H1 (cell line): ENCODE measurements at regions not wholly inside any gene's neighbourhood (a gene's known extent, or its start where the extent isn't known, plus 50 kb on each side); places are given as distances from the start of the nearest gene placed in this dataset.

Source experiments
- KDM5A ChIP-seq: fragments of 200-600 bp; IDR thresholded peaks from 2 replicates; pipeline ENCODE4 v1.7.1; 2012; ENCODE audit warnings: mild to moderate bottlenecking, low read length, inconsistent platforms, mixed read lengths
- SP2 ChIP-seq: IDR thresholded peaks from 2 replicates; pipeline ENCODE4 v1.6.1; 2012; ENCODE audit warnings: mild to moderate bottlenecking, low read length, inconsistent platforms
- TF ChIP-seq, protein P1 (sequence below): IDR thresholded peaks from 2 replicates; pipeline ENCODE4 v1.6.1; 2011; ENCODE audit warnings: low read depth, mild to moderate bottlenecking, low read length; ENCODE audit not compliant: insufficient read depth

DNA sequence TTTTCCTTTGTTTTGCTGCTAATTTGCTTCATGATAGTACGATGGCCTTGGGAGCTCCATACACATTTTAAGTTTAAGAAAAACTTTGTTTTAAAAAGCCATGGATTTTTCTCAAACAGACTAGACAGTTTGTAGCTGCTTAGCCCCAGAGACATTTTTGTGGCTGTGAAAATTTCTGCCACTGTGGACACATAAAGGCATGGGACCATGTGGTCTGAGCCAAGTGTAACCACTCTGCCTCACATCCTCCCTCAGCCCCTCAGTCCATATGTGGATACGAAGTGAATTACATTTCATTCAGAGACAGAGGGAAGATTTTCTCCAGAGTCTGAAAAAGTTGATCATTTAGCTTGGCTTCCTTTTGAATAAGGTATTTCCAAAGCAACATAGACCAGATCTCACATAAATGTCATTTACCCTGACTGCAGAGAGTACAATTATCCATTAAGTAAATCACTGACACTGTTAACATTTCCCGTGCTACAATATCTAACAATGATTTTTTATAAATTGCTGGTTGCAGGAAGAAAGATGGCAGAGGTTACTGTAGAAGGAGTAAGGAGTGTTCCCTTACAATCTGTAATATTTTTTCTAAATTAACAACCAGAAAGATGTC lies 87.4 kb downstream of the GJA1 start (continued):
- TF ChIP-seq, protein P1, sequence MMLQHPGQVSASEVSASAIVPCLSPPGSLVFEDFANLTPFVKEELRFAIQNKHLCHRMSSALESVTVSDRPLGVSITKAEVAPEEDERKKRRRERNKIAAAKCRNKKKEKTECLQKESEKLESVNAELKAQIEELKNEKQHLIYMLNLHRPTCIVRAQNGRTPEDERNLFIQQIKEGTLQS = no peak
- TF ChIP-seq KDM5A (no peak), SP2 (no peak)
